HCT116 (cell line): ENCODE measurements at regions not wholly inside any gene's neighbourhood (a gene's known extent, or its start where the extent isn't known, plus 50 kb on each side); places are given as distances from the start of the nearest gene placed in this dataset.

Experiments
- EZH2phosphoT487 ChIP-seq: fragments of 200-600 bp; IDR thresholded peaks from 2 replicates; pipeline ENCODE4 v1.6.1; 2018; ENCODE audit warnings: antibody characterized with exemption, borderline replicate concordance
- TCF7L2 ChIP-seq: IDR thresholded peaks from 2 replicates; pipeline ENCODE4 v1.7.0; 2011; ENCODE audit warnings: borderline replicate concordance, inconsistent platforms; ENCODE audit not compliant: insufficient read depth, insufficient read length; ENCODE audit errors: extremely low read depth

- TF ChIP-seq TCF7L2 = no peak
- TF ChIP-seq EZH2phosphoT487 = no peak
Measured at GRCh38 chr16:54878301-54878700, 52.4 kb upstream of the IRX5 start.
